Omental fat pad (tissue), 3 donors: ENCODE measurements at regions not wholly inside any gene's neighbourhood (a gene's known extent, or its start where the extent isn't known, plus 50 kb on each side); places are given as distances from the start of the nearest gene placed in this dataset.

Source experiments
- ATAC-seq: fragments of 150-250 bp; one replicate; pipeline ENCODE4 v1.9.1; 2016; ENCODE audit warnings: mild to moderate bottlenecking, moderate library complexity; ENCODE audit not compliant: low FRiP score
- DNase-seq: peaks from one replicate; pipeline ENCODE4 v3.0.0-alpha.2; 2019; ENCODE audit warnings: low spot score
- TF ChIP-seq, protein P1 (sequence below), 3 donors: fragments of 450-650 bp; IDR thresholded peaks; one replicate each; pipeline ENCODE4 v1.5.1; 2016 to 2017; ENCODE audit warnings: antibody characterized with exemption in 3 of 3, mild to moderate bottlenecking in 3 of 3, moderate library complexity in 2 of 3

DNA sequence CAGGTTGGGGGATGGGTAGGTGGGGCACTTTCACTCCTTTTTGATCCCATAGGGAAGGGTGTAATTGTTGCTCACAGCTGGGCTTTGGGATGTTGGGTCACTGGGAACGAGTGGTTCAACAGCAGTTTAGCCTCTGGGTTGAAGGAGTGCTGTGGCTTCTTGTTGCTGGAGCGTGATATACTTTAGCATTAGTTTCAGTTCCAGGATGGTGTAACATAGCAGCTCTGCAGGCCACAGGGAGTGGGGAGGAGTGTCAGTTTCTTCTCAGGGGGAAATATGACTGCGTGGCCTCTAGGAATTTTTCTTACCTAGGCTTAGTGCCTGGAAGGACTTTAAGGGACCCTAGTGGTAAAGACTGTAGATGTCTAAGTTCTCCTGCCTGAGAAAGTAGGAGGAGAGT, 1105.3 kb upstream of the TMPRSS15 start:
- TF ChIP-seq, protein P1, sequence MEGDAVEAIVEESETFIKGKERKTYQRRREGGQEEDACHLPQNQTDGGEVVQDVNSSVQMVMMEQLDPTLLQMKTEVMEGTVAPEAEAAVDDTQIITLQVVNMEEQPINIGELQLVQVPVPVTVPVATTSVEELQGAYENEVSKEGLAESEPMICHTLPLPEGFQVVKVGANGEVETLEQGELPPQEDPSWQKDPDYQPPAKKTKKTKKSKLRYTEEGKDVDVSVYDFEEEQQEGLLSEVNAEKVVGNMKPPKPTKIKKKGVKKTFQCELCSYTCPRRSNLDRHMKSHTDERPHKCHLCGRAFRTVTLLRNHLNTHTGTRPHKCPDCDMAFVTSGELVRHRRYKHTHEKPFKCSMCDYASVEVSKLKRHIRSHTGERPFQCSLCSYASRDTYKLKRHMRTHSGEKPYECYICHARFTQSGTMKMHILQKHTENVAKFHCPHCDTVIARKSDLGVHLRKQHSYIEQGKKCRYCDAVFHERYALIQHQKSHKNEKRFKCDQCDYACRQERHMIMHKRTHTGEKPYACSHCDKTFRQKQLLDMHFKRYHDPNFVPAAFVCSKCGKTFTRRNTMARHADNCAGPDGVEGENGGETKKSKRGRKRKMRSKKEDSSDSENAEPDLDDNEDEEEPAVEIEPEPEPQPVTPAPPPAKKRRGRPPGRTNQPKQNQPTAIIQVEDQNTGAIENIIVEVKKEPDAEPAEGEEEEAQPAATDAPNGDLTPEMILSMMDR (IDR thresholded peaks at IDR 0.05) = no peak
- DNase-seq (no peak), ATAC-seq (no peak)

DNA sequence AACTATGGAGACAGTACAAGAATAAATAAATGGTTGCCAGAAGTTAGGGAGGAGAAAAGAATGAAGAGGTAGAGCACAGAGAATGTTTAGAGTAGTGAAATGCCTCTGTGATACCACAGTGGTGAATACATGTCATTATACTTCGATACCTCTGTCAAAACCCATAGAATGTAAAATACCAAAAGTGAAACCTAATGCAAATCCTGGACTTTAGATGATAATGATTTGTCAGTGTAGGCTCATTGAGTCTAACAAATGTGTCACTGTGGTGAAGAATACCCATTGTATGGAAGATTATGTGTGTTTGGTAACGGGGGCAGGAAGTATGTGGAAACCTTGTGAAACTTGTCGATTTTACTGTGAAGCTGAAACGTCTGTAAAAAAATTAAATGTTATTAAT, 1106.5 kb upstream of the TMPRSS15 start:
- DNase-seq = no peak
- ATAC-seq = no peak
- TF ChIP-seq, protein P1 (IDR thresholded peaks at IDR 0.05) = no peak

DNA sequence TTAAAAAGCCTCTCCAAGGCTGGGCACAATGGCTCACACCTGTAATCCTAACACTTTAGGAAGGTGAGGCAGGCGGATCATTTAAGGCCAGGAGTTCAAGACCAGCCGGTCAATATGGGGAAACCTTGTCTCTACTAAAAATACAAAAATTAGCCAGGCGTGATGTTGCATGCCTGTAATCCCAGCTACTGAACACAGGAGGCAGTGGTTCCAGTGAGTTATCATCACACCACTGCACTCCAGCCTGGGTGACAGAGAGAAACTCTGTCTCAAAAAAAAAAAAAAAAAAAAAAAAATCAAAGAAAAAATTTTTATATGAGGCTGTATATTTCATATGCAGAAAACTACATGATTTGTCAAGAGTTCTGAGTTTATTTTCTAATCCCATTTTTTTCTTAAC, 1107.1 kb upstream of the TMPRSS15 start:
- TF ChIP-seq, protein P1 (IDR thresholded peaks at IDR 0.05) = no peak
- no peak for ATAC-seq

DNA sequence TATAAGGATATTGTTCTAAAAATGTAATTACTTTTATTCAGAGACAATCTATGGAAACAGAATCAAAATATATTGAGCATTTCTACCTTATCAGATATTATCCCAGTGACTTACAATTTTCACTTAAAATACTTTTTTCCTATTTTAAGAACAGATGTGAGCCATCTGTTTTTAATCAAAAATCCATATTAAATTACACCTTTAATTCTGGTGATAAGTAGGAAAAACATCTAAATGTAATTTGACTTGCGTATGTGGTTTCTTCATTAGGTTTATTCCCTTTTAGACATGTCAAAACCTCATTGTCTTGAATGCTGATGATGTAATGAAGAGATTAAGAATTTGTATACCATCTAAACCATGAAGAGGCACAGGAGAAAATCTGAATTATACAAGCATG, 1118.8 kb upstream of the TMPRSS15 start:
- ATAC-seq = no peak
- TF ChIP-seq, protein P1 (IDR thresholded peaks at IDR 0.05) = no peak
- no peak for DNase-seq

More for the DNA sequence above, 1107.1 kb upstream of the TMPRSS15 start:
- DNase-seq = no peak

DNA sequence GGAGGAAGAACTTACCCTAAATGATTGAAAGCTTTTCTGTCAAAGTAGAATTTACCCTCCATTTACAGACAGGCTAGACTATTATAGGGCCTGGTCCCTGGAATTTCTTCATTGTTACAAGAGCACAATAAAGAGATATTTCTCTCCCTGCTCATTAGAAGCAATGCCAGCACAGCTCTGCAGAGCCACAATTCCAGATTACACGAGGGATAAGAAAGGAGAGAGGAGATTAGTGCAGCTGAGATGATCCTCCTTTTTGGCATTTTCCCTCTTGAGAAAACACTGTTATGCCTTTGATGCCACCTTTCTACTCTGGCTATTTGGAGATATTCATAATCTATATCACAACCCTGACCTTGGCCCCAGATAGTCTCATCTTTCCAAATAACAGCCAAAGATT, 1119.5 kb upstream of the TMPRSS15 start:
- ATAC-seq (no peak), DNase-seq (no peak)
- TF ChIP-seq, protein P1 (IDR thresholded peaks at IDR 0.05) = no peak

DNA sequence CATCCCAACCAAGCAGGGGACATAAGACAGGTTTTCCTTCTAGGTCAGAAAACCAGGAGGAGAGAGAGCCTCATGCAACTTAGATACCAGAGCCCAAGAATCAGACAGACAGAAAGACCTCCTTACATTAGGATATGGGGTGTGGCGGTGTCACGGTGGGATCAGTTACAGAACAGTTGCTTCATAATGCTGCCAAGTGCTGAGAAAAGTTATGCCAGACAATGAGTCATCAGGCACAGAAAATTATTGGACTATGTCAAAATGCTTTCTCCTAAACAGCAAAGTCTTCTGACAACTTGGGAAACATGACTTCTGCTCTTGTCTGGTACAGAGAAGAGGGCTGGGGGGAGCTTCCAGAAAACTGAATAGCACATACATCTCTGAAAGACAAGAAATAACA, 1120.2 kb upstream of the TMPRSS15 start:
- DNase-seq (no peak), ATAC-seq (no peak)
- TF ChIP-seq, protein P1 (IDR thresholded peaks at IDR 0.05) = no peak

DNA sequence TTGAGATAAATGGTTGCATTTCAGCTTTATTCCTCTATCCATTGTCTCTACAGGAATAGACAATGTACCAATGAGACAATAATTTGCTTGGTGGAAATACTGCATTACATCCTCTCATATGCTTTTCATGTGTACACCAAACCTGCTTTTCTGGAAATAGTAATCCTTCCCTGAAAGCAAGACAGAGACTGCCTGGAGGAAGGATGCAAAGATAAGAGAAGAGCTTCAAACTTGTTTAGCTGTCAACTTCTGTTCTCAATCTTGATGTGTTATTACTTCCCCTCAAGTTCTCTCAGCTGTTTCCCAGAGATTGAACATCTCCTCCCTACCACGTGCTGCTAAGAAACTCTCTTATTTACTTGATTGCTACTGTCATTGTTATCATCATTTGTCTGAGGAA, 1125.4 kb upstream of the TMPRSS15 start:
- TF ChIP-seq, protein P1 (IDR thresholded peaks at IDR 0.05) = no peak
- ATAC-seq (no peak), DNase-seq (no peak)
